Fibroblast of skin of left biceps (primary cell): ENCODE measurements at regions not wholly inside any gene's neighbourhood (a gene's known extent, or its start where the extent isn't known, plus 50 kb on each side); places are given as distances from the start of the nearest gene placed in this dataset.

Experiments used
- DNase-seq, 2 experiments: peaks; one replicate each; pipeline ENCODE4 v3.0.0-alpha.2; 2013; ENCODE audit warnings: low read depth in 2 of 2

DNA sequence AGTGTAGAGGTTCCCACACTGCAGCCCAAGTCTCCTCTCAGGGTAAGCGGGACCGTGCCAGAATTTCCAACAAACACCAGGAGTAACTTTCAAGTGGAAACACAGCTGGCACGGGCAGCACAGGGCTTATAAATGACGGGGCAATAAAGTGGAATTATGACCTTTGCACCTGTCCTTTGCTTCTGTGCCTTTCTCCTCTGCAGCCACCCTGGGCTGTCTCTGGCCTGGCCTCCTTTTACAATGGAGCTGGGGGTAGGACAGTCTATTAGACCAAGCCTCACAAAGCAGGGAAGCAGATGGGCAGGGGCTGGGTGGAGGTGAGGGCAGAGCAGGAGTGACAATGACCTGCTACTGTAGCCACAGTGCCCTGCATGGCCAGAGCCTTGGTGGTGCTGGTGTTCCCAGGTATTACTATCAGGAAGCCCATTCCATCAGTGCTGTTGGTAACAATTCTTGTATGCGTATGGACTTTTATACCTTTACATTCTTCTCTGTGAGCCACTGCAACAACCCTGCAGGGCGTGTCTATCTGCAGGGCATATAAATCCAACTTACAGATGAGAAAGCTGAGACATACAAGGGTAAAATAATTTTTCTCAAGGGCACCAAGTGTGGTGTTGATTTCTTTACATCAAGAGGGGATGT lies 387.8 kb downstream of the CTTN start:
- no peak for DNase-seq

DNA sequence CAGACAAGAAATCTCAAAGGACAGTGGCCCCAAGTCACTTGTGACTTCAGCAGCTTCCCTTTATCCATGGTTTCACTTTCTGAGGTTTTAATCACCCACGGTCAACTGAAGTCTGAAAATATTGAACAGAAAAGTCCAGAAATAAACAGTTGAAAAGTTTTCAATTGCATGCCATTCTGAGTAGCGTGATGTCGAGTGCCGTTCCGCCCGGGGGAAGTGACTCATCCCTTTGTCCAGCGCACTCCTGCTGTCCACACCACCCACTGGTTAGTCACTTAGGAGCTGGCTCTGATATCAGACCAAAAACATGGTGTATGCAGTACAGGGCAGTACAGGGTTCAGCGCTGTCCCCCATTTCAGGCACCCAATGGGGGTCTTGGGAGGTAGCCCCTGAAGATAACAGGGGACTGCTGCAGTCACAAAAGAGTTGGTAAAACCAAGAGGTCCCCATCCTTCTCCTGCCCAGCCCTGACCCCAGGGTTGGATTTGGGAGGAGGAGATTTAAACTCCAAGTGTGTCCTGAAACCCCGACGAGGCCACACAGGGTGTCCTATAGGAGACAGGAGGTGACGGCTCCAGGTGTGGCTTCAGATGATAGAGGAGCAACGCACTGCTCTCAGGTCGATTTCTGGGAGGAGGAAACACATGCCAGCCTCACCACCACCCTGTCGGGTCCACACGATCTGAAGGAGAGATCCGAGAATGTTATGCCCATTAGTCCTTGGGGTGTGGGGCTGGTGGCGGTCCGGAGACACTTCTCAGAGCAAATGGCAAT lies 390.1 kb downstream of the CTTN start:
- no peak for DNase-seq

DNA sequence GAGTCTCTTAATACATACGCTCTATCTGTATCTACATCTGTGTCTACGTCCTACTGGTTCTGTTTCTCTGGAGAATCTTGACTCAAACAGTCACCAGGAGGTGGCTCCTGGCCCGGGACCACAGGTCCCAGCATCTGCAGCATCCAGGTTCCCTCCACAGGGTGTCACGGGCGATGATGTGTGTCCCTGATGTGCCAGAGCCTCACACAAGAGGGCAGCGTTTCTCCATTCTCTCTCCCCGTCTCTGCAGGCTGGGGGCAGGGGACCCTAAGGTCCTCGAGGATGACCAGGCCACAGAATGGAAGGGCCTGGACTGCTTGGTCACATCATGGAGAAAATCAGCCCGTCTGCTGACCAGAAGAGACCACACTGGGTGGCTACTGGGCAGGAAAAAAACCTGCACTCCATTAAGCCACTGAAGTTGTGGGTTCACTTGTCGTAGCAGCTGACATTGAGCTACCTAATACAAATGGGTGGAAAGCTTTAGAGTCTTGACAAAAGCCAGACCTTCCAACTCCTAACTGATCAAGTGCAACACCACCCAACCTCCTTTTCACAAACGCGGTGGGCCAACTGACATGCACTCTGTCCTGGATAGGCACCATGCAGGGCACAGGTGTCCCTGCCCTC lies 392.5 kb downstream of the CTTN start:
- DNase-seq = no peak

DNA sequence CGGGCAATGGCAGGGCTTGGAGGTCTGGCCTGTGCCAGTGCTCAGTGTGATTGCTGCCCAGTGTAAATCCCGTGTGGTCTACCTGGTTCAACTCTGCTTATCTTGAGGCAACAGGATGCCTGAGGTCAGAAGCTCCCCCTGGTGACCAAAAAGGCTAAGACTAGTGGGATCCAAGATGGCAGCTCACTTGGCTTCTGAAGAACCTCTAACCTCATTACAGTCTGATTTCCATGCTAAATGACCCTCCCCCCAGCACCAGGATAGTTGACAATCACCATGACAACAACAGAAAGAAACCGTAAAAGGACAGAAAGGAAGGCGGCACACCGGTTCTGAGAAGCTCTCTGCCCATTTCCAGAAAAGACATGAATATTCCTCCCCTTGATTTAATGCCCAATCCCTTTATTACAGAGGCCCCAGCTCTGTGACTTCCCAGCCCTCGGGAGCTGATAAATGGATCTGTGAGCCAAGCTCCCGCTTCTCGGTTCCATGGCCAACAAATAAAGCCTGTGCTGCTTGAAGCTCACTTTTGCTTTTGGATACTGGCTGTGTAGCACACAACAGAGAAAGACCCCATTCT lies 398.4 kb downstream of the CTTN start:
- DNase-seq = no peak

DNA sequence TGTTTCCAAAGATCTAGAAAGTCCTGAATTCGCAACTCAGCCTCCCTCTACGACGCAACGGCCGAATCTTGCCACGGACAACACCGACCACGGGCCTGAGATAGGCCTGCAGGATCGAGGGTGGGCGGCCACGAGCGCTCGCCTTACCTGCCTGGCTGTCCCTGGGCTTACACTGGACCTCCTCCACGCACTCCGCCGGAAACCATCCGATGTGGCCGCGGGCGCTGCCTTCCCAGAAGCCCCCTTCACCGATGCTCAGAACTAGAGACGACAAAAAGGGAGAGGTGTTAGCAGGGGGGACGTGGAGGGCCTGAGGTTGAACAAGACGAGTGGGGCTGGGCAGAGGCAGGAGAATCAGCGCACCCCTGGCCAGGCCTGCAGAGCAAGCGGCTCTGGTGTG lies 400.0 kb downstream of the CTTN start:
- DNase-seq = no peak

DNA sequence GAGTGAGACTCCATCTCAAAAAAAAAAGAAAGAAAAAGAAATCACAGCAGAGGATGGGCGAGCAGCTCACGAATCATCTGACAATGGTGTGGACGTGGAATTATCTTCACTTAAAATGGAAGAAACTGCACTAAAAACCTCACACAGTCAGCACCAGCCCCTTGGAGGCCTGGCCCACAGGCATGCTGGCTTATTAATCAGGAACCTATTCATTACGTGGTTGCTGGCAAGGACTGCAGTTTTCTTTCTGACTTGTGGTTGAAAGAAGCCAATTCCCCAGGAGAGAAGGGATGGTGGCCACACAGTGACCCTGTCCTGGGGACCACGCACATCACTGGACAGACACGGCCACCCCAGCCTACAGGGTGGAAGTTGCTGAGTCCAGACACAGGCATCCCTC lies 401.1 kb downstream of the CTTN start:
- DNase-seq = no peak

DNA sequence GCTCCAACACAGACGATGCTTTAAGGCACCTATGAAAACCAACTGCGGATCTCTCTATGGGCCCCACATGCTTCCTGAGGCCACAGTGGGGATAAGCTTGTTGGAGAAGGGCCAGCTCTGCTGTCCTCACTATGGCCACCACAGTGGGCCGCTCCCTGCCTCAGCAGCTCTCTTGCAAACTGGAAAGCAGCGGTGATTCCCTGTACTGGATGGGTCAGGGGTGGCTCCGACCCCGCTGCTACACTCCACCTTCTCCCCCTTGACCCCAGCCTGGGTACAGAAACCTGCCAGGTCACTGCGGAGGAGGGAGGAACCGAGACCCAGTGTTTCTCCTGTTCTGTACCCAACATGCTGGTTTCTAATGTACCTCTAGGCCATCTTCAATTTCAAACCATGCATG lies 403.9 kb downstream of the CTTN start:
- no peak for DNase-seq

DNA sequence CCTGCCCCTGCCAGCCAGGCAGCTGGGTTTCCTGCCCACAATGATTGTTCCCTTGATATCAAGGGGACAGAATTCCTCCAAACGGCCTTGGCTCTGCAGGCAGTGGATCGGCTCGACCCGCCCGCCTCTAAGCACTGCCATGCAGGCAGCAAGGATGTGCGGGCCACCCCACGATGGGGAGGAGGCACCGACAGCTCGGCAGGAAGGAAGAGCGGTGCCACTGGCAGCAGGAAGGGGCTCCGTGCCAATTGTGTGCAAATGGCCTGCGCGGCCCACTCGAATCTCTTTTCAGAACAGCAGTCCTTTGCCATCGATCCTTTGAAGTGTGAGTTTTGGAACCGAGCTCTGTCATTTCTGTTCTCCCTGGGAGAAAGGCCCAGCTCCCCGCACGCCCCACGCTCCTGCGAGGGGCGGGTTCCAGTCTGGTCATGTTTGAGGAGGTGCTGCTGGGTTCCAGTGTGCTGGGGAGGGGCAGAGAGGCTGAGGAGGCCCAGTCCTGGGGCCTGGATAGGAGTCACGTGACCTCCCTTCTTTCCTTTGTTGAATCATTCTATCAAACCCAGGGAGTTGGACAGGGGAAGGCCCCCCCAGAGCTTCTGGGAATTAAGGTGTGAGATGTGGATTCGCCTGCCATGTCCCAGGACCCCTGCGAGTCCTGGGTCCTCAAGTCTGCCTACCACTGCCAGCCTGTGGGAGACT lies 406.0 kb downstream of the CTTN start:
- no peak for DNase-seq

DNA sequence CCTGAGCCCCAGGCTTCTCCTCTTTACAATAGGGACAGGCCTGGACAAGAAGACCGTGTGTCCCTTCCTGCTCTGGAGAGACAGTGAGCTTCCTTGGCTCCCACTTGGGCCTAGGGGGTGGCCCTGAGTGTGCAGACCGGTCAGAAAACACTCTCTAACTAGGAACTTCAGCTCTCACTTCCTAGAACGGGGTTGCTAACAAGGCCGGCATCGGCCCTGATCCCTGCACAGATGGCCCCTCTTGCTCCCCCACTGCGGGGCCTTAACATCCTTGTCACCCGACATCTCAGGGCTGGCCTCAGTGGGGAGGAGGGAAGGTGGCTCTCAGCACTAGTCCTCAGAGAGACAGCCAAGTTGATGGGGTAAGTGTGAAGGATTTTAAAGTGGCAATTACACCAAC lies 406.9 kb downstream of the CTTN start:
- DNase-seq = no peak

DNA sequence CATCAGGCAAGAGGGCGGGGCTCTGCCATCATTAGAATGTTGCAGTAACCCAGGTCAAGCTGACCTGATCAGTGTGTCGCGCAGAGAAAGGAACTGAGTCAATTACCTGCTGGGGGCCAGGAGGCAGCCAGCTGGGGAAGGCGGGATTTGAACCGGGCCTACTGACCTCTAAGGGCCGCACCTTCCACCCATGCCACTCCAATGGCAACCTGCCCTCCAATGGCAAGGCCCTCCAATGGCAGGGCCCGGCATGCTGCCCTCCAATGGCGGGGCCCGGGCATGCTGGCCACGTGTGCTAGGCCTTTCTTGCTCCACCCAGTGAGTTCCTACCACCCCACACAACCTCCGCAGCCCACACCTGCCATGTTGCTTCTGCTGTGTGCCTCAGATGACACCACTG lies 407.6 kb downstream of the CTTN start:
- DNase-seq = no peak

DNA sequence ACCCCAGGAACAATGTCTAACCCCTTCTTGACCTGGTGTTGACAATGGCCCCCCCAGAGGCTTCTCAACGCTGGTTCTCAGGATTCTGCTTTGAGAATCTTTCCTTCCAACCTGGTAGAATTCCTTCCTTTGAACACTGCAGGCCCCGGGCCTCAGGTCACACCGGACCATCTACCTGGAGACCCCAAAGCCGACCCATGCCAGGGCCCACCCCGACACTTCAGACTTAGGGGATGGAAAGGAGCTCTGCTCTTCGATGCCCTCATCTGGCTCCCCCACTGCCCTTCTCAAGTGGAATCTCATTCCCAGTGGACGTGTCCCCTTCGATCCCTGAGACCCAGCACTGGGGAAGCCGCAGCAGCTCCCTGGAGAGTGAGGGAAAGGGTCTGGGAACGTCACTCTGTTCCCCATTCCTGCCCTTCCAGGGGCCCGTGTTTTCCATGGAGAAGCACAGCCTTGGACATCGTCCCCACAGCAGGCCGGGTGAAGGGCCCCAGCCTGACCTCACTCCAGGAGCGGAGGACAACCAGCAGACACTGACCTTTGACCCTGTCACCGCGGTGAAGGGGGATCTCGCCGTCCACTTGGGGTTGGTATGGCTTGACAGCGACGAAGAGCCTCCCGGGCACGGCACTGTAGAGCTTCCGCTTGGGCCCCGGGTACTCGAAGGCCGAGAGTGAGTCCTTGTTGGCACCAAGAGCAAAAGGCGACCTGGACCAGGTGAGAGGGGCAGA lies 408.3 kb downstream of the CTTN start:
- no peak for DNase-seq

DNA sequence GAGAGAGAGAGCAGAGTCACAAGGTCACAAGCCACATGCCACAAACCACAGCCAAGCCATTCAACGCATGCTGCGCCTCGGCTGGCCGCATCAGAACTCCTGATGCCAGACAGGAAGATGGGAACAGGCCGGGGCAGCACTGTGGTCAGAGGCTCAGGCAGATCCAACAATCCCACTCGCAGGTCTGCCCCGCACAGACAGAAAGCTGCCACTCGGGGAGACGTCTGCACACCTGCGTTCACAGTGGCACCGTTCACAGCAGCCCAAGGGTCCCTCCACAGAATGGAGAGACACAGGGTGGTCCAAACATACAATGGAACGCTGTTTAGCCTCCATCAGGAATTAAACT lies 408.8 kb downstream of the CTTN start:
- no peak for DNase-seq

DNA sequence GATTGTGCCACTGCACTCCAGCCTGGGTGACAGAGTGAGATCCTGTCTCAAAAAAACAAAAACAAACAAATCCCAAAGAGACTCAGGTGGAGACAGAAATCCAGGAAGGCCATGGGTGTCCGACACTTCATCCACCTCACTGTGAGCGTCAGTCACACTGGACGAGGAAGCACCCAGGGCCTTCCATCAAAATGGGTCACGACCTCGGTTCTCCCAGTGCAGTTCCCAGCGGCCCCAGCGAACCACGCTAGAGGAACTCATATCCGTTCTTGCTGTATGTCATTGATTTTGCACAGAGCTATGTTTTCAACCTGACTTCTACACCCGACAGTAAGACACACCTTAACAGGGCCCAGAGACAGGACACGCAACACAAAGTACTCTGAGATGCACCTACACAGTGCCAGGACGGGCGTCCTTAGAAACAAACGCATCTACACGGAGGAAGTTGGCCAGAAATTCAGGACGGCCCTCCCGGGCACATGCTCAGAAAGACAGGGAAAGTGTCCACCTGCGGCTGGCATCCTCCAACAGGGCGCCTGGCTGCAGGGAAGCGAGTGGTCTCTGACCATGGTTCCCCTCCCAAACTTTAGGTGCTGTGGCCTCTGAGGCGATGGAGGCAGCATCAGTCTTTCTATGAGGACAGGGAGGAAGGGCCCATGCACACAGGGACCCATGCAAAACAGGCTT lies 410.5 kb downstream of the CTTN start:
- DNase-seq = no peak

DNA sequence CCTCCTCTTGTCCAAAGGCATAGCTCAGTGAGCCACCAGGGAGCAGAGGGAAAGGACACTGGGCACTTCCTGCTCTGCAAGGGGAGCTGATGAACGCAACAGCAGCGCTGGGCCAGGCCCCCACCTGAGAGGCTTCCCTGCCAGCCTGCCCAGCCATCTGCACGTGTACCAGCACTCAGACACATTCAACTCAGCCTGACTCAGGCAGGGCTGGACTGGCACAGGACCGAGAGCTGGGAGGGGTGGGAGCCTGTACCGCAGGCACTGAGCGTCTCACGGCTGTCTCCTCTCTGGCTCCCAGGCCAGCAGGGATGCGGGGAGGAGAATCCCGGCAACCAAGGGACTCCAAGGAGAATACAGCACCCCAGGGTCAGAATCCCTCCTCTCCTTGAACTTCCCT lies 411.8 kb downstream of the CTTN start:
- no peak for DNase-seq

DNA sequence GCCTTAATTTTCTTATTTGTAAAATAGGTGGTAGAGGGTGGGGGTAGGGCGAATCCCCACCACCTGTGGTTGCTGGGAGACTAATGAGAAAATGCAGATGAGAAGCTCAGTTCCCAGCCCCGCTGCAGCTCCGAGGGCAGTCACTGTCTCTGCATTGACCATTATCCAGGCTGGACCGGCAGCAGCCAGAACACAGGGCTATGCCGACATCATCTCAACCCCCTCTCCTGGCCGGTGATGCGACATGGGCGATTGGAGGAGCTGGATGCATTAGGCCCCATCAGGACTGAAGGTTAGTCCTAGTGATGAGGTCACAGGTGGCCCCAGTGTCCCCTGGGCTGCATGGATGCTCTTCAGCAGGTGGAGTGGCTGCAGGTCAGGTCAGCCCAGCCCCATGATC lies 412.4 kb downstream of the CTTN start:
- no peak for DNase-seq

DNA sequence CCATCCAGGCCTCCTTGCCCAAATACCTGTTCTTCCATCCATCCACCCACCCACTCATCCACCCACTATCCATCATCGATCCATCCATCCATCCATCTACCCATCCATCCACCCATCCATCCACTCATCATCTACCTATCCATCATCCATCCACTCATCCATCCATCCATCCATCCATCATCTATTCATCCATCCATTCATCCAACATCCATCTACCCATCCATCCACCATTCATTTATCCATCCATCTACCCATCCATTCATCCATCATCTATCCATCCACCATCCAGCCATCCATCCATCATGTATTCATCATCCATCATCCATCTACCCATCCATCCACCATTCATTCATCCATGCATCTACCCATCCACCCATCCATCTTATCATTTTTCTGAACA lies 413.2 kb downstream of the CTTN start:
- DNase-seq = no peak

DNA sequence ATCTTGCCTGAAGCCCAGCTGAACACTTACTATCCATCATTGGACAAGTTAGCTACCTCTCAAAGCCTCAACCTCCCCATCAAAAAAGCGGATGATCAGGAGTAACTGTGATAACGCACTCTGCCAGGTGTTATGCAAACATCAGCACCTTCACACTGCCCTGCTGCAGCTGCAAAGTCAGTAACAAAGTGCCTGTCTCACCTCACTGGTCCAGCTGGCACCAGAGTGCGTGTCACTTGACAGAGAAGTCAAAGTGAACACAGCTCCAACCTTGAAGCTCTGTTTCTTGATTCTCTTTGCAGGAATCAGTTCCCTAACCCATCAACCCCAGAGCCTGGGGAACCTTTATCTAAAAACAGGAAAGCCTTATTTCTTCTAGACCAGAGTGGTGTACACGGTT lies 413.6 kb downstream of the CTTN start:
- DNase-seq = no peak

DNA sequence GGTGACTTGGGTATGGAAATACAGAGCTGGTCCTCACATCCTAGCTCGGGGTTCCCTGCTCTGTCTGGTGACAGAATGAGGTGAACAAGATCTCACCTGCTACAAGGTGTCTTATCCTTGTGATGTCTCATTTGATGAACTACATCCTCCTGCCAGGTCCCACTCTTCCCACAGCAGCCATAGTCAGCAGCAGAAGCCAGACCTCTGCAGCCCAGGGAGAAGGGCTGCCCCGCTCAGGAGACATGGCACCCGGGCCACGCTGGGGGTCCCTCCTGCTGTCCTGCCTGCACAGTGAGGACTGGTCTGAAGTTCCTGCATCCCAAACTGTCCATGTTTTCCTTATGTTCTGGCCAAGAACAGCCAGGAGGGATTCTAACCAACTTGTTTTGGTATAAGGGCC lies 414.1 kb downstream of the CTTN start:
- DNase-seq = no peak

DNA sequence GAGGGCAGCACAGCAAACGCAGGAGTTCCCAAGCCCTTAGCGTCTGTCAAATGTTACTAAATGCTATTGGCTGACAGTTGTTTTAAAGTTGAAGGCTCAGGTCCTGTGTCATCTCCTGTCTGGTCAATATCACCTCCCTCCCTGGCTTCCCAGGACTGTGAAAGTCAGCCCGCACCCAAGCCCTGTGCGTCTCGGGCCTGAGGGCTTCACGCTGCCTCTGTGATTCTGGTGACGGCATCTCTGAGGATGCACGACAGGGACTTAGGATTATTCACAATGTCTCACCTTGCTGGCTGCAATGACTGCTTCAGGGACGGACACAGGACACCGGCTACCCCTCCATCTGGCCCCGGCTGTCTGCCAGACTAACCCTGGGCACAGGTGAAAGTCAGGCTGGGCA lies 415.3 kb downstream of the CTTN start:
- no peak for DNase-seq

DNA sequence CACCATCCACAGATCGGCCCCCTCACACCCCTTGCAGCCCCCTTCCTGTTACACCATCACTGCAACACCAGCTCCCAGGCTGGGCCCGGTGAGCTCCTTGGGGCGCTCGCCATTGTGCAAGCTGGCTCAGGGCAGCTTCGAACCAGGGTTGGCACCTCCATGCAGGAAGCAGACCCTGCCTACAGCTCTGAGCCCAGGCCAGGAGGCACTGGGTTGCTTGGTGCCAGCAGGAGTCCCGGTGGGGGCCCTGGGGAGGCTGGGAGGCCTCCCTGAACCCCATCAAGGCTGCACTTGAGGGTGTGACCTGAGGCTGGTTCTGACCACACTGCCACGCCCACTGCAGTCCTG lies 417.1 kb downstream of the CTTN start:
- DNase-seq = no peak

DNA sequence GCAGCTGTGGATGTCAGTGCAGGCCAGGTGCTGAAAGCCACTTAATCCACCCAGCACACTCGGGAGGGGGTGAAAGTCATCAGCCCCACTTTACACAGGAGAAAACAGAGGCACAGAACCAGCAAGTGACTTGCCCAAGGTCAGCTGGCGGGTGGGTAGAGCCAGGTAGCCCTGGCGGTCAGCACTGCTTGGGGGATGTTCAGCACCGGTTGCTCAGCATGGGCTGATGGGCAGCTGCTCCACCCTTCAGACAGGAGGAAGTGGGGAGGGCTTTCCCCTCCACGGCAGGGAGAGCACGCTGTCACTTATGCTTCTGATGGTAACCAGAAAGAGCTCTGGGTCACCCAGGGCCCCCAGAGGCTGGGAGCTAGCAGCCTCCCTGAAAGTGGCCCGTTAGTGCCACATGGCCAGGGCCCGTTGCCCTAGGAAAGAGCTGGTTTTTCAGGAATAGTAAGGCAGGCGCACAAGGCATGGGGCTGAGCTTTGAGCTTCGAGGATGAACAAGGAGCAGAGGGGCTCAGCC lies 417.9 kb downstream of the CTTN start:
- no peak for DNase-seq
